Astrocyte of the spinal cord (primary cell): ENCODE measurements at regions not wholly inside any gene's neighbourhood (a gene's known extent, or its start where the extent isn't known, plus 50 kb on each side); places are given as distances from the start of the nearest gene placed in this dataset.

ENCODE experiments used
- DNase-seq: peaks from one replicate; pipeline ENCODE4 v3.0.0; 2011; ENCODE audit warnings: low read depth, low spot score
- H3K4me3 ChIP-seq: 2 replicates; pipeline ENCODE4 v1.5.1; 2011; ENCODE audit warnings: low read depth, mild to moderate bottlenecking, low read length, moderate library complexity
- CTCF ChIP-seq: IDR thresholded peaks from 2 replicates; pipeline ENCODE4 v1.5.1; 2012; ENCODE audit warnings: low read depth, mild to moderate bottlenecking, low read length, inconsistent platforms
- in situ Hi-C: cut with HindIII; loops from 2 replicates; pipeline ENCODE4 v1.10.0; 2017; ENCODE audit warnings: low sequenced_read_pairs

- TF ChIP-seq CTCF, result no peak
- H3K4me3 ChIP-seq, result no peak overlapping the region
- no peak for DNase-seq
- in situ Hi-C loops, result no loop called here
Observed at GRCh38 chr4:23320931-23321587, 568.8 kb downstream of the PPARGC1A start.

- no peak for DNase-seq
- TF ChIP-seq CTCF, result no peak
- no peak overlapping the region for H3K4me3 ChIP-seq
- in situ Hi-C loops, result no loop called here
Observed at GRCh38 chr4:23312686-23313085, 577.2 kb downstream of the PPARGC1A start.

GRCh38 chr4:23311983-23312382 lies 577.9 kb downstream of the PPARGC1A start:
- in situ Hi-C loops, result no loop called here
- no peak for DNase-seq
- no peak overlapping the region for H3K4me3 ChIP-seq
- TF ChIP-seq CTCF, result no peak

- peak; percentile 29 for DNase-seq
- in situ Hi-C loops, result no loop called here
Observed at GRCh38 chr4:23305026-23305425, 584.8 kb downstream of the PPARGC1A start.

GRCh38 chr4:23298371-23298770 lies 591.5 kb downstream of the PPARGC1A start:
- no peak for TF ChIP-seq CTCF
- in situ Hi-C loops, result no loop called here
- H3K4me3 ChIP-seq, result no peak overlapping the region
- no peak for DNase-seq

More at GRCh38 chr4:23305026-23305425, 584.8 kb downstream of the PPARGC1A start:
- H3K4me3 ChIP-seq, result no peak overlapping the region
- no peak for TF ChIP-seq CTCF

- DNase-seq, result no peak
- H3K4me3 ChIP-seq, result no peak overlapping the region
- in situ Hi-C loops, result no loop called here
- TF ChIP-seq CTCF, result no peak
Observed at GRCh38 chr4:23297327-23297726, 592.5 kb downstream of the PPARGC1A start.
